Panc1 (cell line): ENCODE measurements at regions not wholly inside any gene's neighbourhood (a gene's known extent, or its start where the extent isn't known, plus 50 kb on each side); places are given as distances from the start of the nearest gene placed in this dataset.

Source experiments
- ATAC-seq: fragments of 200-7000 bp; cut with Tn5 transposase; 2 replicates; pipeline ENCODE4 v1.9.1; 2020; ENCODE audit warnings: mild to moderate bottlenecking, moderate library complexity
- BruUV-seq: library from RNA; stranded (reverse); fragments of 400-500 nt; replicated peaks from 2 replicates; lab custom pipeline; 2021; lab: Mats Ljungman, UMichigan
- CTCF ChIA-PET: fragments of 300-600 bp; sonication (Branson Sonifier 250); formaldehyde crosslinking; loops from one replicate; lab custom pipeline; 2022; ENCODE audit warnings: antibody characterized with exemption; lab: Charles Lee
- POLR2A ChIA-PET: fragments of 300-600 bp; sonication (Branson Sonifier 250); formaldehyde crosslinking; loops from one replicate; lab custom pipeline; 2022; ENCODE audit warnings: antibody characterized with exemption; lab: Charles Lee
- DNase-seq: peaks from one replicate; pipeline ENCODE4 v3.0.0-alpha.2; 2010; ENCODE audit warnings: low read depth, low spot score
- H3K27ac ChIP-seq: 2 replicates; pipeline ENCODE4 v1.5.1; 2011; ENCODE audit warnings: mild to moderate bottlenecking, low read length, inconsistent platforms
- H3K27me3 ChIP-seq: fragments of 200-500 bp; sonication (Bioruptor generic); 2 replicates; pipeline ENCODE4 v1.6.0; 2014; ENCODE audit warnings: low read length, inconsistent platforms; ENCODE audit not compliant: control insufficient read depth, insufficient read depth
- H3K36me3 ChIP-seq: fragments of 200-500 bp; sonication (Bioruptor generic); 2 replicates; pipeline ENCODE4 v1.5.1; 2014; ENCODE audit warnings: inconsistent platforms, mild to moderate bottlenecking, low read length, moderate library complexity; ENCODE audit not compliant: control insufficient read depth, insufficient read depth
- H3K4me1 ChIP-seq: 2 replicates; pipeline ENCODE4 v1.5.1; 2011; ENCODE audit warnings: inconsistent platforms, mild to moderate bottlenecking, low read length, moderate library complexity; ENCODE audit not compliant: control insufficient read depth, insufficient read depth
- H3K4me3 ChIP-seq, 2 experiments: 2 replicates each; pipeline ENCODE4 v1.5.1; 2011 to 2012; ENCODE audit warnings: low read depth in 2 of 2, low read length in 2 of 2, mild to moderate bottlenecking in 2 of 2, inconsistent platforms in 1 of 2, moderate library complexity in 1 of 2
- H3K9me3 ChIP-seq: fragments of 200-500 bp; sonication (Bioruptor generic); 2 replicates; pipeline ENCODE4 v1.5.1; 2014; ENCODE audit warnings: low read depth, mild to moderate bottlenecking, inconsistent platforms, low read length, moderate library complexity; ENCODE audit not compliant: control insufficient read depth, insufficient read depth
- CTCF ChIP-seq: fragments of 450-650 bp; IDR thresholded peaks from 2 replicates; pipeline ENCODE4 v1.5.1; 2017; ENCODE audit warnings: mild to moderate bottlenecking
- POLR2AphosphoS5 ChIP-seq: IDR thresholded peaks from 2 replicates; pipeline ENCODE4 v1.6.1; 2012; ENCODE audit warnings: mild to moderate bottlenecking, low read depth, low read length, moderate library complexity
- REST ChIP-seq, 2 experiments: IDR thresholded peaks; 2 replicates each; pipeline ENCODE4 v1.6.1; 2011 to 2012; ENCODE audit warnings: low read depth in 2 of 2, control low read depth in 1 of 2, low read length in 1 of 2, mild to moderate bottlenecking in 1 of 2, moderate library complexity in 1 of 2; ENCODE audit not compliant: insufficient read depth in 1 of 2
- SIN3A ChIP-seq: IDR thresholded peaks from 2 replicates; pipeline ENCODE4 v1.6.1; 2012; ENCODE audit warnings: low read depth, mild to moderate bottlenecking, low read length, moderate library complexity, borderline replicate concordance; ENCODE audit not compliant: insufficient read depth
- TCF7L2 ChIP-seq: IDR thresholded peaks from 2 replicates; pipeline ENCODE4 v1.6.1; 2011; ENCODE audit warnings: mild to moderate bottlenecking, low read depth, low read length, inconsistent platforms
- in situ Hi-C: cut with HindIII; loops from 2 replicates; pipeline ENCODE4 v1.10.0; 2016; ENCODE audit warnings: low sequenced_read_pairs, low pct_unique_long_range_greater_than_20kb
- intact Hi-C: fragments of 100-400 bp; cut with micrococcal nuclease; formaldehyde crosslinking; loops from one replicate; pipeline ENCODE4 v1.10.0; 2022; ENCODE audit not compliant: unreplicated experiment

- intact Hi-C loops (no loop called here), in situ Hi-C loops (no loop called here)
- Histone ChIP-seq H3K9me3 (no peaks in the 10 kb centered on the region), H3K4me1 (no peaks in the 10 kb centered on the region), H3K4me3 (no peak overlapping the region), H3K27ac (no peak overlapping the region), H3K27me3 (no peaks in the 10 kb centered on the region), H3K36me3 (no peaks in the 10 kb centered on the region)
- no TSS peak for BruUV-seq
- POLR2A ChIA-PET = no interaction called here
- no peak for ATAC-seq
- TF ChIP-seq CTCF = no peak
- TF ChIP-seq SIN3A = no peak
- no peak for TF ChIP-seq POLR2AphosphoS5
- TF ChIP-seq REST (IDR thresholded peaks at IDR 0.05; ENCODE audit: insufficient read depth in 1 of 2, low read depth in 2 of 2, low read length in 1 of 2) = no peak
- TF ChIP-seq TCF7L2 = no peak
- no peak for DNase-seq
- CTCF ChIA-PET = no interaction called here
These were observed 463.2 kb upstream of the KLF4 start for GRCh38 chr9:107952773-107953172.

- Histone ChIP-seq H3K9me3 (no peaks in the 10 kb centered on the region), H3K36me3 (no peaks in the 10 kb centered on the region), H3K4me3 (no peak overlapping the region), H3K4me1 (no peaks in the 10 kb centered on the region), H3K27ac (no peak overlapping the region), H3K27me3 (no peaks in the 10 kb centered on the region)
- ATAC-seq (no peak), DNase-seq (no peak)
- TF ChIP-seq SIN3A = no peak
- no peak for TF ChIP-seq POLR2AphosphoS5
- no peak for TF ChIP-seq TCF7L2
- no peak for TF ChIP-seq CTCF
- TF ChIP-seq REST (IDR thresholded peaks at IDR 0.05; ENCODE audit: insufficient read depth in 1 of 2, low read depth in 2 of 2, low read length in 1 of 2) = no peak
- no TSS peak for BruUV-seq
- in situ Hi-C loops = no loop called here
- ChIA-PET POLR2A (no interaction called here), CTCF (no interaction called here)
- intact Hi-C loops = no loop called here
These were observed 461.9 kb upstream of the KLF4 start for GRCh38 chr9:107951511-107951910.
